Astrocyte (in vitro differentiated cells and primary cell): ENCODE measurements at regions not wholly inside any gene's neighbourhood (a gene's known extent, or its start where the extent isn't known, plus 50 kb on each side); places are given as distances from the start of the nearest gene placed in this dataset.

ENCODE experiments used
- CTCF ChIP-seq: IDR thresholded peaks from 2 replicates; pipeline ENCODE4 v1.5.1; 2011; ENCODE audit warnings: low read depth, mild to moderate bottlenecking, inconsistent platforms, low read length, moderate library complexity; ENCODE audit not compliant: insufficient read depth
- EZH2 ChIP-seq: IDR thresholded peaks from 2 replicates; pipeline ENCODE4 v1.6.1; 2012; ENCODE audit warnings: mild to moderate bottlenecking, low read length, inconsistent platforms; ENCODE audit not compliant: insufficient read depth

- no peak for TF ChIP-seq CTCF
- no peak for TF ChIP-seq EZH2
Measured at GRCh38 chr2:174660984-174661675, 63.5 kb upstream of the WIPF1 start.
